Embryonic facial prominence (tissue), 1 donor: ENCODE measurements at regions not wholly inside any gene's neighbourhood (a gene's known extent, or its start where the extent isn't known, plus 50 kb on each side); places are given as distances from the start of the nearest gene placed in this dataset.
"Not testable (repeated sequence)": the region's sequence is repeated elsewhere in the genome, so short reads cannot be mapped to it uniquely, and the experiment has no call there.

ENCODE experiments used
- DNase-seq: peaks from one replicate; pipeline ENCODE4 v3.0.0-alpha.2; 2016; ENCODE audit errors: extremely low spot score

DNA sequence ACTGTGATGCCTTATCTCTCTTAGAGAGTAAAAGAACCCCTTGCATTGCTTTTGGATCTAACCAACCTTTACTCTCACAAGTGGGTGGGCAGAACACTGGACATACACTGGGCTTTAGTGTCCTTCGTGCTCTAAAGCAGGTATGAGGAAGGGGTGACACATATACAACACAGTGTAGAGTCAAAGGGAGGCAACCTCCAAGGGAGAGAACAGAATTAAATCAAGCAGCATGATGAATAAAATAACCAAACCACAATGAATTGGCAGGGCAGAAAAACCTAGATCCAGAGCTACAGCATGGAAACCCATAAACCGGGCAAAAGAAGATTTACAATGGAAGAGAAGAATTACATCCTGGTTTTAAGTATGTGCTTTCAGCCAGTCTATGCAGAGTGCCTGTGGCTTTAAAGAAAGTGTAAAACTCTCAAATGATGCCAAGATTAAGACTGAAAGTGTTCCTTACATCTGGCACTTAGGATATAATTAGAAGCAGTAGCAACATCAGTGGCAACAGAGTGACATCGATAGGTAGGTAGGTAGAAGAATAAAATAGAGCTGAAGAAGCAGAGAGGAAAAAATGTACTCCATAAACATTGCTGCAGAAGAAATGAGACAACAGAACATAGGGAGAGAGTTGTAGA, 191.7 kb upstream of the ZC3H15 start:
- DNase-seq: no peak

DNA sequence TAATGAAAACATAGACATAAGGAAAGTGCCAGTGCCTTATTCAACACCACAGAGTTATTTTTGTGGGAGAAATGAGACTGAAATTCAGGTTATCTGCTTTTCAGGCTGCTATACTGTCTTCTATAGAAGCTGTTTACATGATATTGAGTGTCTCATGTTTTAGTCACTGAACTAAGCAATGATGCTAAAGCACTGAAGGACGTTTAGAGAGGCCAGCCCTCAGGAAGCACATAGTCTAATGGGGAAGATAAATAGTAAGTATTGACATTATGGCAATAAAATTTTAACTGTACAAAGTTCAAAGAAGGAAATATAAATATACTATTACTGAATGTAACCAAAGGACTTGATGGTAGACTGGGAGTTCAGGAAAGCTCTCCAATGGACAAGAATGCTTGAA, 186.4 kb upstream of the ZC3H15 start:
- DNase-seq: no peak

DNA sequence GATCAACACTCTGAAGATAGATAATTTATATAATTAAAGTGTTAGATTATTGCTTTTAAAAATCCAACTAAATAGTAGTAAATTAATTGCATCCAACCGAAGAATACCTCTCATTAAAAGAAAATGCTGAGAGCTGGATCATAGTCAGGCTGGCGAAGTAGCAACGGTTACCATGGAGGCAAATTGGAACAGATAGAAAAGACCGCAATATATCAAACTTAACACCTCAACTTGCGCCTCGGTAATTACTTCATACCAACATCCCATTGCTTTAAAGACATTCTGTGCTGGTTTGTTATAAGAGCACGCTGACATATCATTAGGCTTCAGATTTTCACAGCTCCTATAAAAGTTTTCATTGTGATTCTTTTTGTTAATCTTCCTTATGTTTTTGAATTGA, 183.8 kb upstream of the ZC3H15 start:
- no peak for DNase-seq

DNA sequence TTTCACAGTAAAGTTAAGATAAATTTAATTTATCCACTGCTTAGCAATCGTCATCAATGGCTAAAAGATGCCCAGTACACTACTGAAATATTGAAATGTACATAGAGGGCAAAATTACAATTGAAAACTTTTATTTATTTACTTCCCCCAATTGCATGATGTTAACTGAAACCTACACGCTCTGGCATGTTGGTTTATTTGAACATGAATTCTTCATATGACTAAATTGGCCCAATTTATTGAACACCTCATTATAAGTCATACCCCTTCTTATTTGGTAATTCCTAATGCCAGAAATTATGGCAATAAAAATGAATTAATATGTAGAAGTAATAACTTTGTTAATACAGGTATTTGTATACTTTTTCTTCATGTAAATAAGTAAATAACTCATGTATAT, 183.0 kb upstream of the ZC3H15 start:
- no peak for DNase-seq

DNA sequence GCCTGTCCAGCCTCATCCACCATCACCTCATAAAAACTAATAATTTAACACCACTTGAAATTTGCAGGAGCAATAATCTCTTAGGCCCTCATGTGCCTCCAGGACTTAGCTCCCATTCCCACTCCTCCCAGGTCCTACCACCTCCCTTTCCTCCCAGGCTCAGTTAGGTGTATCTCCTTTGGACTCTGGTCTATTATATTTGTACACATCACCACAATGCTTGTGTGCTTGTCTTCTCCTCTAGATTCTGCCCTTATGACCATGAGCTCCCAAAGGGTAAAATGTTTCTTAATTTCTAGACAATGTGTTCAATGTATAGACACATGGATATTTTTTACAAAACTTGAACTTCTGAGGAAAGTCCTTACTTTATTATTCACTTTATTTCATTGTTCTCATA, 182.0 kb upstream of the ZC3H15 start:
- DNase-seq: no peak

DNA sequence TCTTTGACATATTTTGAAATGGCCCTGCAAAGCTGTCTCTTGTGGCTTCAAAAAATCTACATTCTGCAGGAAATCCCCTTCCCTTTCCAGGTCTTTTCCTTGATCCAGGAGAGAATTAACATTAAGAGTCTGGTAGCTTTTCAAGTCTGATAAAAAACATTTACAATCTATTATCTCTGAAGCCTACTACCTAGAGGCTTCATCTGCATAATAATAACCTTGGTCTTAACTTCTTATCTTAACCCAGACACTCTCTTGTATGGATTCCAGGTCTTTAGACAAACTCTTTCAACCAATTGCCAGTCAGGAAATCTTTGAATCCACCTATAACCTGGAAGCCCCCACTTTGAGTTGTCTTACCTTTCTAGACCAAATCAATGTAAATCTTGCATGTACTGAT, 179.3 kb upstream of the ZC3H15 start:
- DNase-seq: no peak

DNA sequence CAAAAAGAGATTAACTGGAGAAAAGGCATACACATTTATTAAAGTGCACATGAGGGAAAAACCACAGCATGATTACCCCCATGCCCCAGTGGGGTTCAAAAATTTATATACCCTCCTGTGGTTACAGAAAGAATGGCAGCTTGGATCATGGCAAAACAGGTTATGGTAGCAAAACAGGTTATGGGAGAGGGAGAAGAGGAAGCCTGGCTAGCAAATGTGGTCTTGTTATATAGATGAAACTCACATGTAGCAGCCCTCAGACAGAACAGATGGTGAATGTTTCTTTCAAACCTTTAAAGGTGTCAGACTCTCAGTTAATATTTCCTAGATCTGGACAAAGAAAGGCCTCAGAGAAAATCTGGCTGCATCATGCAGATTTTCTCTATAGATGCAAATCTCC, 178.2 kb upstream of the ZC3H15 start:
- no peak for DNase-seq

DNA sequence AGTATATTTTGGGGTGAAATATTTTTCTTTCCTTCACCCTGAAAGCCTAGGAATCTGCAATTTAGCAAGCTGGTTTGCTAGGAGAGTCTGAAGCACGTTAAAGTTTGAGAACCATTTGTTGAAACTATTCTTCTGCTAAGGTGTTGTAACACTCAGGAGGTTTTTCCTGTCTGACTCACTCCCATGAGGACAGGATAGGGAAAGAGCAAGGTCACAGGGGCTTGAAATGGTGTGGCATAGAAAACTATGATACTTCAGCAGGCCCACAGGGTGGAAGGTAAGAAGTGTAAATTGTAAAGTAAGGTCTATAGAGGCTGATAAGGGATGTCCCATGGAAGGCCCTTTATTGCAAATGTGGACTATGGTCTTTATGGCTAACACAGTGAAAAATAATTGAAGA, 177.7 kb upstream of the ZC3H15 start:
- DNase-seq: no peak

DNA sequence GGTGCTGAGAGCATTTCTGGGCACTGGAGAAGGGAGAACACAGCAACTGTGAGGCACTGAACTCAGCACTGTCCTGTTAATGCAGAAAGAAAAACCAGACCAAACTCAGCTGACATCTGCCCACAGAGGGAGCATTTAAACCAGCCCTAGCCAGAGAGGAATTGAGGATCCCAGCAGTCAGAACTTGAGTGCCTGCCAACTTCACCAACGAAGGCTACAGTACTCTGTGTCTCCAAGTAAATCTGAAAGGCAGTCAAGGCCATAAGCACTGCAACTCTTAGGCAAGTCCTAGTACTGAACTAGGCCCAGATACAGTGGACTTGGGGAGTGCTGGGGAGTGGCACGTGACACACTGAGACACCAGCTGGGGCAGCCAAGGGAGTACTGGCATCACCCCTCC, 176.2 kb upstream of the ZC3H15 start:
- no peak for DNase-seq

DNA sequence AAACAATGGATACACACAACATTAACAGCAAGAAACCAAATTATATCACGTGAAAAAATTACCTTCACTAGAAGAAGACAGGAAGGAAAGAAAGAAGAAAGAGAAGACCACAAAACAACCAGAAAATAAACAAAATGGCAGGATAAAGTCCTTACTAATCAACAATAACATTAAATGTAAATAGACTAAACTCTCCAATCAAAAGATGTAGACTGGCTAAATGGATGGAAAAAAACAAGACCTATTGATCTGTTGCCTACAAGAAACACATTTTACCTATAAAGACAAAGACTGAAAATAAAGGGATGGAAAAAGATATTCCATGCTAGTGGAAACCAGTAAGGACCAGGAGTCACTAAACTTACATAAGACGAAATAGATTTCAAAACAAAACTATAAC, 167.0 kb upstream of the ZC3H15 start:
- DNase-seq: no peak

DNA sequence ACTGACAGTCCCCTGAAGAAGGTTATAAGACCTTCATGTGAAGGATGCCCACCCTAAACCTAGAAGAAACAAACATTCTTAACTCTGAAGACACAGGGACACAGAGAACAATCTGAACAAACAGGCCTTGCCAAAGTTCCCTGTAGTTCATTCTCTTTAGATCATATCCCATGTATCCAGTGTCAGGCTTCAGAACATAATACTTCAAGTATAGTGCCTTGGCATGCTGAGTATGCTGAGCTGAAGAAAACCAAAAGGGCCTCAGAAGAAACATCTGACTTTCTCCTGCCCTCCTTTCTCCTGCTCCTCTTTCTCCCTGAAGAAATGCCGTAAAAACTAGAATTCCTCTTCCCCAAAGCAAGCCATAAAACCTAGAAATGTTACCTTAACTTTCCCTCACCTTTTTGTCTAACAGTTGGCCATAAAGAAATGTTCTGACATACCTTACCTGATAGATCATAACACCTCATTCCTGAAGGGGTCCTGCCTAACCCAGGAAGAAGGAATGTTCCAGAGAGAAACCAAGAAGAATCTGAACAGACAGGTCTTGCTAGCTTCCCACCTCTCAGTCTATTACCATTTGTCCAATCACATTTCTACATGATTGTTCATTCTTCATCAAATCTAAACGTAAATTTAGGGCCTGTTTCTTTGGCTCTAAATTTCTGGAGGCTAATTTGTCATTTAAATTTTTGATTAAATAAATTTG, 160.1 kb upstream of the ZC3H15 start:
- DNase-seq: no peak

DNA sequence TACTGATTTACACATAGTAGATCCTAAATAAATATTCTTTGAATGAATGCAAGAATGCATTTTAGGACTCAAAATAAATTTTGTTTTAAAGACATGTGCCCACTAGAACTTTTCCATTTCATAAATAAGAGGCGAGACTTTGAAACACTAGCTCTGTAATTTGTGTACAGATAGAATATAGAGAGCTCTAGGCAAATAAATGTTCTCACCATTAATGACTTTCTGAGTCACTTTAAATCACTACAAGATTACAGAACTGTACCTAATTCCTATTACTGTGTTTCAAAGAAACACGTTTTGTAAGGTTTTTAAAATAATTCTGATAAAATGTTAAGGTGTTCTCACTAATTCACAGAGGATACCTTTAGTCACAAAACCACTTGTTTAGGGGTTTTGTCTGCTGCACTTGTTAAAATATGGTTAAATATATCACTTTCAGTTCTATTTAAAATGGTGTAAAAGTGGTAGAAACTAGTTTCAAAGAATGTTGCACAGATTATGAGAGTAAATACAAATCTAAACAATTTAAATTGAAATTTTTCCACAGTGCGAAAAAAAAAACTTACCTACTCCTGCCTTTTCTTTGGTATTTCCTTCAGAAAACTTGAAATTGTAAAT, 158.7 kb upstream of the ZC3H15 start:
- no peak for DNase-seq

DNA sequence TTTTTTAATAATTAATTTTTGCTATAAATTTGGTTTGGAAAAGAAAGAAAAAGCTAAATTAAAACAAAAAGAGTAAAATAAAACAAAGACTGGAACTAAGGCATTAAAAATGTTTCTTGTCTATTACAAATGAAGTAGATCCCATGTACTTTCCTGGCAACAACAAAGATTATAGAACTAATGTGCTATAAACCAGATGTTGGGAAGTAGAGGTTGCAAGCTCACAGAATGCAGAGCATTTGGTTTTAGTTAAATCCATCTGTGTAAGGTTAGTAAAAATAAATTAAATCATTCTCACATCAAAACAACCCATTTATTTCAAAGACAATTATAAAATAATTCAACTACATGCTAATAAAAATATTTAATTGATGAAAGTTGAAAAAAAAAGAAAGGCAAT, 157.2 kb upstream of the ZC3H15 start:
- DNase-seq: peak; percentile 20

DNA sequence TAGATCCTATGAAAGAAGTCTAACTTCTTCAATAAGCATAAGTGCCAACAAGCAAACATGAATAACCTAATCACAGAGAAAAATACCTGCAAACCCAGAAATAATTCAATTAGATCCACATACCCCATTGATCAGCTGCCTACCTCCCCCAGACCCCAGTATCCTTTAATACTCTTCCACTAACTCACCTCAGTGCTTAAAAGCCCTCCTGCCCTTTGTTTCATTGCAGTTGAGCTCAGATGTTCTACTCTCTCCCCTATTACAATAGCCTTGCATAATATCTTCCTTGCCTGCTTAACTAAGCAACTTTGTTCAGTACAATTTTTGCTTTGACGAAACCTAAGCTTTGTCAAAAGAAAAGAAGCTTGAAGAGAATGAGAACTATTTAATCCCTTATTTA, 156.0 kb upstream of the ZC3H15 start:
- DNase-seq: no peak

DNA sequence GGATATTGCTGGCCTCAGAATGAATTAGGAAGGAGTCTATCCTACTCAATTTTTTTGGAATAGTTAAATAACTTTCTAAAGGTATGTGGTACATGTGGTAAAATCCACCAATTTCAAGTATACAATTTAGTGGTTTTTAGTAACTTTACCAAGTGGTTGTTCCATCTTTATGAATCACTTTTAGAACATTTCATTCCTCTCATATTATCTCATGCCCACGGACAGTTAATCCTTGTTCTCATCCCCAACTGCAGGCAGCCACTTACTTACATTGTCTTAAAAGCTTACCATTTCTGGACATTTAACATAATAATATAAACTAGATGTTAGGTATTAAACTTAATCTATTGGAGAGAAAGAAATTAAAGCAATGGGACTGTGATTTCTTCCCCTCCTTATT, 146.3 kb upstream of the ZC3H15 start:
- DNase-seq: no peak

DNA sequence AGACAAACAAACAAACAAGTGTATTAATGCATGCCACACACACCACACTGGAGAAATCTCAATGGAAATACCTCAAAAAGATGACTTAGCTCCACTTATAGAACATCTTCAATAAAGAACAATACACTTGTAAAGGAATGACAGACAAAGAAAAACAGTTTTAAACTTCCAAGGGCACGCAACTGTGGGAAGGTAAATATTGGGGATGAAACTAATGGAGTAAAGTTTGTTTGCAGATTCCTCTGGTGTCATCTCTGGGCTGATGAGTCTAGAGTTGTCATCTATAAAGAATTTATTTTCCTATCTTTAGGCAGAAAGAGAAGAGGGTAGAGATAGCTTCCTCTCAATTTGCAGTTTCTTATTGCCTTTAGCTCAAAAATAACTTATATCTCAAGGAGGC, 144.0 kb upstream of the ZC3H15 start:
- no peak for DNase-seq

DNA sequence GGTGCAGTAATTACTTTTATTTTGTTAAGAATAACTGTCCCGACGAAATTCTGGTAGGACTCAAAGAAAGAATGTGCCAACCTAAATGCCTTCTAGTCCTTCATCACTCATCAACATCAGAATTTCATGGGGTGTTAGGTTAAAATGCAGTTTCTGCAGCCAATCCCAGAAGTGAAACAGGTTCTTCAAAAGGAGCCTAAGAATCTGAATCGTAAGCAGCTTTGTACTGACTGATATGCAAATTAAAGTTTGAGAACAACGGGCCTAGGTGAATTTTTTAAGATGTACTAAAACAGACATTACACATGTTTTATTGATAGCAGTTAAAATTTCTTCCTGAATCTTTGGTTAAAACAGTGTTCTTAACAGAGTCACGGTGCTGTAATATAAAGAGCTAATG, 140.3 kb upstream of the ZC3H15 start:
- no peak for DNase-seq

DNA sequence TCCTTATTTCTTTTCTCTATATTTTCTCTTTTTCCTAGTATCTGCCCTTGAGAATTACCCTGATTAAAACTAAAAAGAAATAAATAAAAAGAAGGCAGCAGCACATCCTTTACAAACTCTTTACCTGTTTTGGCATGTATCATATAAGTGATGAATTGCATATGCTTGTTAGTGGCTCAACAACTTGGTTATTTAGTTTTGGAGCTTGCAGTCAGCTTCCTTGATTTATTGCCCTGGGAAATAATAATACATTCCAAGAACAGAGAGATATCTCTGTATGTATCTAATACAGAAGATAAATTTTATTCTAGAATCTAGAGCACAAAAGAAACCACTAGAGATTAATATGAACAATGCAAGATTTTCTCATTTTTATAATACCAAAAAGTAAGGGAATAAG, 139.8 kb upstream of the ZC3H15 start:
- no peak for DNase-seq

DNA sequence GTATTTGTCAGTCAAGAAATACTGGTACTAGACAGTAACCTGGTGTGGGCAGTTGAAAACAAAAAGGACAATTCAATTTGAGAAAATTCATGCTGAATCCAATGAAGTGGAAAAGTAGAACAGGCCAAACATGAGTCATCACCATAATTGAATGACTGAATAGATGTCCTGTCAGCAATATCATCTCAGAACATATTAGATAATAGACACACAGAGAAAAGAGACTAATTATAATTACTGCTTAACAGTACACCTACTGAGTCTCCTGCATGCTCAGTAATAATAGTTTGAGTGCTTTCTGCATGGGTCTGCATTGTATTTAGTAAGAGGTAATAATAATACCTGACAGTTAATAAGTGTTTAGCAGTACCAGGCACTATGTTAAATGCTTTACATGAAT, 138.6 kb upstream of the ZC3H15 start:
- DNase-seq: no peak

DNA sequence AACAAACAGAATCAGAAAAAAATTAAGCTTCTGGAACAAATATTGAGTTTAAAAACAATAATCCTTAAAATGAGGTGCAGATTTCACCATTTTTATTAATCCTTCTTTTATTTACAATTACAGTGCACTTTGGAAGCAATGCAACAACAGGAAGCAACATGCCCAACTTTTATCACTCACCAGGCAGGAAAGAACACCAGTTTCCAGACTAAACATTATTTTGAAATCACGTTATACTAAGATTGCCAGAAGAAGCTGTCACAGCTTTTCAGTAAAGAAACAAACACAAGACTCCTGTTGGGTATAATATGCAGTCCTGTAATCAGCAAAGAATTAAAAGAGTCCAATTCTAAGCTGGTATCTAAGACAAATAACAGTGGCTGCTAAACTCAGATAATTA, 137.9 kb upstream of the ZC3H15 start:
- no peak for DNase-seq

DNA sequence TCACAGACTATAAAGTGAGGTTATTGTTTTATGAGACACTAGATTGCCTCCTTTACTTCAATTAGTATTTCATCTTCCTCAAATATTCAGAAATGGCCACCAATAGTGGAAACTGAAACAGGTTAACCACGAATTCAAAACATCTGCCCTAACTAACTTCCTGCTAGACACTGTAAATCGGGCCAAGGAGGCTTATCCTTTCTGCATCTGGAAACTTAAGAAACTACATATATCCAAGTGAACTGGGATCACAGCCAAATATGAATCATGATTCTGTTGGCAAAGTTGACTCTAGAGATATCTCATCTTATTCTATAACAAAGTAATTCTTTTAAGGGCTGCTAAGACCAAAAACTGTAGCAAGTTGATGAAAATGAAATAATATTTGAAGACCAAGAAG, 136.6 kb upstream of the ZC3H15 start:
- DNase-seq: peak; percentile 22

DNA sequence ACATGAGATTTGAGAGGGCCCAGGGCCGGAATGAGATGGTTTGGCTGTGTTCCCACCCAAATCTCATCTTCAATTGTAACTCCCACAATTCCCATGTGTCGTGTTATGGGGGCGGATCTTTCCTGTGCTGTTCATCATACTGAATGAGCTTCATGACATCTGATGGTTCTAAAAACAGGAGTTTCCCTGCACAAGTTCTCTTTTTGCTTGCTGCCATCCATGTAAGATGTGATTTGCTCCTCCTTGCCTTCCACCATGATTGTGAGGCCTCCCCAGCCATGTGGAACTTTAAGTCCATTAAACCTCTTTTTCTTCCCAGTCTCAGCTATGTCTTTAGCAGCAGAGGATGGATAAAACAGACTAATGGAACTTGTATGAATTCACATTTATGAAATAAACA, 131.9 kb upstream of the ZC3H15 start:
- DNase-seq: not testable (repeated sequence)

DNA sequence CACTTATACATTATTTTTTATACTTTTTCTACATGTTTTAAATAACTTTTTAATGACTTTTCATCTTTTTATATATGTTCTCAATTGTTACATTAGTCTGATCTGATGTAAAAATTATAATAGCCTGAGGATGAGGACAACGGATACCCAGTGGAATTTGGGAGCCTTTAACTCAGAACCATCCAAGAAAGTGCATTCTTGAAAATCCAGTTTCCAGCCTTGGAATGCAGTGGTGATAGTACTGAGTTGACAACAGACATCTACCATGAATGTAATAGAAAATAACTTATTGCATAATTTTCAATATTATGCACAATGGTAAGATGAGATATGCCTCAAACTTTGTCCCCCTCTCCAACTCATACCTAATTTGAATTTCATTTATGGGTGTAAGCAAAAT, 120.7 kb upstream of the ZC3H15 start:
- DNase-seq: no peak

DNA sequence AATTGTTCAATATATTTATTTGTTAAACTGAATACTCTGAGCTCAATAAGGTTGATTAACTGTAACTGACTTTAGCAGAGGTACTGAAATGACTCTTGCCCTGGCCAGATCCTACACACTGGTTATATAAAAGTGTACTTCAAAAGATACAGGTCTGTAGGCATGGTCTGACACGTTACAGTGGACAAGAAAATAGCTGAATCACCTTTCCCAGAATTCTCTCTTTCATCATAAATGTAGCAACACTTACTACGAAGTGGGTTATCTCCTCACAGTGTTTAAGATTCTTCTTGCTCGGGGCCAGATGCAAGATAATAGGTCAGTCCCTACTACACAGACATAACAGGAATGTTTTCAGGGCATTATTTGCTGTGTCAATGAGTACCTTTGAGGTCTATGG, 107.0 kb upstream of the ZC3H15 start:
- no peak for DNase-seq
